KG1 (cell line): ENCODE measurements at regions not wholly inside any gene's neighbourhood (a gene's known extent, or its start where the extent isn't known, plus 50 kb on each side); places are given as distances from the start of the nearest gene placed in this dataset.

Source experiments
- DNase-seq: peaks from one replicate; lab custom pipeline; 2025; lab: John Stamatoyannopoulos, UW

DNA sequence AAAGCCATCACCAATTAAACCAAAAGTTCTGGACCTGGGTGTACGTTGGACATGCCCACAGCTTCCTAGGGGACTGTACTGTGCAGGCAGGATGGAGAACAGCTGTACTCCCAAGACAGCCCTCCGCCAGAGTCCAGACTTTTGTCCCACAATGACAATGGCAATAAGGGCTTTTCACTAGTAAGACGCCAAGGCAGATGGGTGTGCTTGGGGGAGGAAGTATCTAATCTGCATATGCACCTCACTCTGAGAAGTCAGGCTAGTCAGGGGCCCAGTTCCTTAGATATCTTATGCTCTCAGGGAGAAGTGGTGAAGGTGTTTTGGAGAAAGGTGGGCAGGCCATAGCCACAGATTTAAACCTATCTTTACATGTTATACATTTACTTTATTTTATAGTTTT lies 85.1 kb upstream of the USP47 start:
- no peak for DNase-seq

- DNase-seq, result no peak
Observed at GRCh38 chr11:11755871-11756270, 85.9 kb upstream of the USP47 start.

DNA sequence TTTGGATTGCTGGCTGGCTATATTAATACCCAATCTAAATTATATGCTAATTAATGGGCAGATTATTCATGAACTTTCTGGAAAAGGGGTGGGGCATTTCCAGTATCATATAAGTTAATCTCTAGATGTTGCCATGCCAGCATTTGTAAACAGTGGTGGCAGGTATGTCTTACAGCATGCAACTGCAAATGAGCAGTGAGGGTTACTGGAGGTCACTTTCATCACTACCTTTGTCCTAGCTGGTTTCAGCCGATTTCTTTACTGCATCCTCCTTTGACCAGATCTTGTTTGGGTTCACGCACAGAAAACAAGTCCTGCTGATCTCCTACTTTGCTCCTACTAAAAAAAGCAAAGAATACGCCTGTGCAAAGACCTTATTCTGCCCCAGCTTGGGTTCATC lies 89.1 kb upstream of the USP47 start:
- DNase-seq, result no peak

DNA sequence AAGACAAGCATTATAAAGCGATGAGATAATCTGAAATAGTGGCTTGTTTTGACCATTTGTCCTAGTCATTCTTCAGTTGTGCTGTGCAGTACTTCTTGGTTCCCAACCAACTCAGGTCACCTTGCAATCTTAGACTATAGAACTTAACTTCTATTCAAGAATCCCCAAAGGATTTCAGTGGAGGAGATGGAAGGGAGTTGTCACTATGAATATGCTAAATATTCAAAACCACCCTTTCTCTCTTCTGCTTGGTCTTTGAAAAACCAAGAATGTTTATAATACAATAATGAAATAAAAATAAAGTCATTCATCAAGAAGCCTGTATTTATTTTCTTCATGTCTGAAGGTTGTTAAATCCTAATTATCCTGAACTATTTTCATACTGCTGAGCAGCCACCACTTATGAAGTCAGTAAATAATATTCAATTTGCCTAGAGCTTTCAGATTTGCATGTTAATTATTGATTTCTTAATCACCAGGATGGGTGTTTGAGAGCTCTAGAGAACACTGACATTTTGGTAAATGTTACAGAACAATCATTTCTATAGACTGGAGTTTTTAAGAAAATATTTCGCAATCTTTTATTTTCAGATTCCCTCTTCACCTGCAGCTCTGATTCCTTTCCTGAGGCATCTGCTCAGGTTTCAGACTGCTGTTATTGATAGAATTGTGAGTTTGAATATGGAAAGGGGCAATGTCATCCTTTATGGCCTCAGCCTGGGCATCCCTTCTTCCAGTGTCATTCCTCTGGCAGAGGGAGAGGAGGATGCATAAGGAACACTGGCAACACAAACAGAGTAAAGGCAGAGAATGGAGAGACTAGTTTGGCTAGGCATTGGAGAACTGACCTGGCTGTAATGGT lies 91.5 kb upstream of the USP47 start:
- no peak for DNase-seq

DNA sequence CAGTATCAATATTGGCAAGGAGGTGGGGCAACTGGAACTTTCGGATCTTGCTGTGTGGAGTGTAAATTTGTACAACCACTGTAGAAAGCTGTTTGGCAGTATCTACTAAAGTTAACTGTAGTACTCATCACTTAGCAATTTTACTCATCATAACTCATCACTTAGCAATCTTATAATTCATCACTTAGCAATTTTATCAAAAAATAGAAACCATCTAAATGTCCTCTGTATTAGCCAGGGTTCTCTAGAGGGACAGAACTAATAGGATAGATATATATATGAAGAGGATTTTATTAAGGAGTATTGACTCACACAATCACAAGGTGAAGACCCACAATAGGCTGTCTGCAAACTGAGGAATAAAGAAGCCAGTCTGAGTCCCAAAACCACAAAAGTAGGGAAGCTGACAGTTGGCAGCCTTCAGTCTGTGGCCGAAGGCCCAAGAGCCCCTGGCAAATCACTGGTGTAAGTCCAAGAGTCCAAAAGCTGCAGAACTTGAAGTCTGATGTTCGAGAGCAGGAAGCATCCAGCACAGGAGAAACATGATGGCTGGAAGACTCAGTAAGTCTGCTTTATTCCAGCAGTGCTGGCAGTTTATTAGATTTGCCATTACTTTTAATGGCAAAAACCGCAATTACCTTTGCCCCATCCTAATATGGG lies 92.9 kb upstream of the USP47 start:
- no peak for DNase-seq

DNA sequence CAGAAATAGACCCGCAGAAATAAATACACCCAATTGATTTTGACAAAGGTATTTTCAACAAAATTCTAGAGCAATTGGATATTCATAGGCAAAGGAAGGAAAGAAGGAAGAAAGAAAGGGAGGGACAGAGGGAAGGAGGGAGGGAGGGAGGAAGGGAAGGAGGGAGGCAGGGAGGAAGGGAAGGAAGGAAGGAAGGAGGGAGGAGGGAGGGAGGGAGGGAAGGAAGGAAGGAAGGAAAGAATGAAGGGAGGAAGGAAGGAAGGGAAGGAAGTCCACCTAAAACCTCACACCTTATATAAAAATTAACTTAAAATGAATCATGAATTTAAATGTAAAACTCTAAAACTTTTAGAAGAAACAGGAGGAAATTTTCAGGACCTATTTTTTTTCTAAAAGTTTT lies 94.2 kb upstream of the USP47 start:
- DNase-seq, result no peak

- DNase-seq, result no peak
Observed at GRCh38 chr11:11746449-11746848, 95.3 kb upstream of the USP47 start.

DNA sequence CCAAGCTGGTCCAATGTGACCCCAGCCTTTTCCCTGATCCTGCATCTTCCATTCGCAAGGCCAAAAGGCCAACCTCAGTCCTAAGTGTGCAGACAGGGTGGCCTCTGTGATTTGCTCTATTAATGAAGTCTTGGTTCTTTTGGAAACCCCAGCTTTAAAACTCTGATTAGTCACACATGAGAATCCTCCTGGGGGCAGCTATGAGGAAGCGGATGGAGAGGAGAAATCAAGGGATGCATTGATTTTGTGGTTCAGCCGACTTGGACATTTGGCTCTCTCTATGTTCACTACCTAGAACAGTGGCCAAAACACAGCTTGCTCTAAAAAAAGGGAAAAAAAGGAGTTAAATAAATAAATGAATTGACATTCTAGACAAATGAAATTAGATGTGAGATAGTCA lies 98.6 kb upstream of the USP47 start:
- no peak for DNase-seq

GRCh38 chr11:11742486-11742885 lies 99.3 kb upstream of the USP47 start:
- no peak for DNase-seq

DNA sequence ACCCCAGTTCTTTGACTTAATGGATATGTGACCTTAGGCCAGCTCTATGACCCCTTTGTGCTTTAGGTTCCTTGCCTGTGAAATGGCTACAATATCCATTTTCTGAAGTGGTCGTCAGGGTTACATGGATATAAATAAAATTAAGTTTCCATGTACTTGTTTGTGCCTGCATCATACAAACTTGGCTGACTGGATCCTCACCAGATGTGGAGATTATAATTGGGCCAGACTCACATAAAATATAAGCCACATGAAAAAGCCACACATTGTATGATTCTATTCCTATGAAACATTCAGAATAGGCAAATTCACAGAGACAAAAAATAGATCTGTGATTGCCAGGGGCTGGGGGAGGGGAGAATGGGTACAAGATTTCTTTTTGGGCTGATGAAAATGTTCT lies 100.9 kb upstream of the USP47 start:
- no peak for DNase-seq

GRCh38 chr11:11740073-11740702 lies 101.6 kb upstream of the USP47 start:
- DNase-seq, result no peak

- no peak for DNase-seq
Observed at GRCh38 chr11:11738370-11738769, 103.4 kb upstream of the USP47 start.

- no peak for DNase-seq
Observed at GRCh38 chr11:11735586-11735985, 106.2 kb upstream of the USP47 start.

GRCh38 chr11:11733246-11733747 lies 108.5 kb upstream of the USP47 start:
- no peak for DNase-seq

- DNase-seq, result no peak
Observed at GRCh38 chr11:11732116-11732515, 109.7 kb upstream of the USP47 start.

DNA sequence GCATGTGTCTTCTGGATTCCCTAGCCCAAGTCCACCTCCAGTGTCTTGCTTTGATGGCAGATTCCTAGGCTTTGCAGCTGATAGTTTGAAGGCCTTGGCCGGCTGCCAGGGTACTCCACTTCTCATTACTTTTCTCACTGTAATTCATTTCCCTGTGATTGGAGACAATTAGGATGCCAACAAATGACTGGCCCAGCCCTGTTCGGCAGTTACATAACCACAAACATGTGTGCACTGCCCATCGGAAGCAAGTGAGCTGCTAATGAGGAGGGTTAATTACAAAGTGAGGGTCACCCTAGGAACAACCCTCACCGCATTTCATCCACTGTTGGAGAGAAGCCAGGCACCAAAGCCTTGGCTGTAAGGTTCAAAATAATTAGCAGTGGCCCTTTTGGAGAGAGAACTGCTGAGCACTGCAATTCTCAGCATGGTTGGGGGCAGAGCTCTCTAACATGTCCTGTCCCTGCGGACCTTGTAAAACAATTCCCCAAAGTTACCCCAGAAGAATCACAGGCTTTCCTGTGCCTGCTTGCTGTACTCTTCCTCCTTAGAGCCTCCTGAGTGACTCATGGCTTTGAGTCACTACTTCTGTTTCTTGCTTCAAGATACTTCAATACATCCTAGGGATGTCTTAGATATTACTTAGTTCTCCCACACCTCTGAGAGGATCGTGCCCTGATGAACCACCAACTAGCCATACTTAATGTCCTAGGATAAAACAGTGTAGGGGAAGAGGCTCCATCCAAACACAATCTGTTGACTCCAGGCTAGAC lies 109.7 kb upstream of the GALNT18 start:
- DNase-seq, result no peak

GRCh38 chr11:11728386-11728785 lies 106.6 kb upstream of the GALNT18 start:
- no peak for DNase-seq

DNA sequence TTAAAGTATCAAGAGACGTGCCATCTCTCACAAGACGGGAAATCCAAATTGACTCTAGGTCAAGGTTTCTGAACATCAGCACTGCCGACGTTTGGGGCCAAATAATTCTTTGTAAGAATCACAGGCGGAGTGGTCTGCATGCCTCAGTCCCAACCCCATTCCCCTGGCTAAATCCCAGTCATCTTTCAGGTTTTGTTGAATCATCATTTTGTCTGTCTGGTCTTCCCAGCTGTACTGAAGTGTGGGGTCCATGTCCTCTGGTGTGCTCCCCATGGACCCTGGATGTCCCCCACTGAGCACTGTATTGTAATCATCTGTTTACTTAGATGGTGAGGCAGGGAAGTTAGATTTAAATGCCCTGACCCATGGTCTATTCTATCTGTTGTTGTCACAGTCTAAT lies 103.6 kb upstream of the GALNT18 start:
- DNase-seq, result no peak

GRCh38 chr11:11724994-11725393 lies 103.2 kb upstream of the GALNT18 start:
- DNase-seq, result no peak

GRCh38 chr11:11722861-11723260 lies 101.1 kb upstream of the GALNT18 start:
- no peak for DNase-seq

DNA sequence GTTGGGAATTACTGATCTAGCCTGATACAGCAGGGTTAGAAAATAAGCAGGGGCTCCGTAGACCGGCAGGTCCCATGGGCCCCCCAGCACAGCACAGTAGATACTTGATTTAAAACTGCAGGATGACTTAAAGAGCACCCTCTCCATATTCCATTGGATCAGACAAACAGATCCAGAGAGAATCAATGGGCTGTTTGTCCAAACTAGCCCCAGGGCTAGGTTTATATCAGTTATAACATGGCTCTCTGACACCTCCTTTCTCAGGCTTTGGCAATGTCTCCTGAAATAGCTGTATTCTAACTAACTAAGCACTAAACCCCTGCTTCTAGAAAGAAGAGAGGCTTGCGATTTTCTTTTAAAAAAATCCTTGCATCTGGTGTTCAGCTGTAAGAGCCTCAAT lies 100.4 kb upstream of the GALNT18 start:
- DNase-seq, result no peak

- DNase-seq, result no peak
Observed at GRCh38 chr11:11718511-11718910, 96.7 kb upstream of the GALNT18 start.
